ENCODE measurements at regions not wholly inside any gene's neighbourhood (a gene's known extent, or its start where the extent isn't known, plus 50 kb on each side); places are given as distances from the start of the nearest gene placed in this dataset.

DNA sequence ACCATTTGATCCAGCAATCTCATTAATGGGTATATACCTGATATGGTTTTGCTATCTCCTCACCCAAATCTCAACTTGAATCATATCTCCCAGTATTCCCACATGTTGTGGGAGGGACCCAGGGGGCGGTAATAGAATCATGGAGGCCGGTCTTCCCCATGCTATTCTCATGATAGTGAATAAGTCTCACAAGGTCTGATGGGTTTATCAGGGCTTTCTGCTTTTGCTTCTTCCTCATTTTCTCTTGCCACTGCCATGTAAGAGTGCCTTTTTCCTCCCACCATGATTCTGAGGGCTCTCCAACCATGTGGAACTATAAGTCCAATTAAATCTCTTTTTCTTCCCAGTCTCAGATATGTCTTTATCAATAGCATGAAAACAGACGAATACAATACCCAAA lies 74.5 kb upstream of the APC start:
- no peak for DNase-seq

DNA sequence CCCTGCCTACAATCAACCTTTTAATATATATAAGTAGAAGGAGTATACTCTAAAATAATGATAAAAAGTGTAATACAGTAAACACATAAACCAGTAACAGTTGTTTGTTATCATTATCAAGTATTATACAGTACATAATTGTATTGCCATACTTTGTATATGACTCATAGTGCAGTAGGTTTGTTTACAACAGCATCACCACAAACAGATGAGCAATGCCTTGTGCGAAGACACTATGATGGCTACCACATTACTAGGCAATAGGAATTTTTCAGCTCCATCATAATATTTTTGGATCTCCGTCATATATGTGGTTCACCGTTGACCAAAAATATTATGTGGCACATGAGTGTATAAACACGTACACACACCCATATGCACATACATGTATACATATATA lies 69.7 kb upstream of the APC start:
- no peak for DNase-seq

DNA sequence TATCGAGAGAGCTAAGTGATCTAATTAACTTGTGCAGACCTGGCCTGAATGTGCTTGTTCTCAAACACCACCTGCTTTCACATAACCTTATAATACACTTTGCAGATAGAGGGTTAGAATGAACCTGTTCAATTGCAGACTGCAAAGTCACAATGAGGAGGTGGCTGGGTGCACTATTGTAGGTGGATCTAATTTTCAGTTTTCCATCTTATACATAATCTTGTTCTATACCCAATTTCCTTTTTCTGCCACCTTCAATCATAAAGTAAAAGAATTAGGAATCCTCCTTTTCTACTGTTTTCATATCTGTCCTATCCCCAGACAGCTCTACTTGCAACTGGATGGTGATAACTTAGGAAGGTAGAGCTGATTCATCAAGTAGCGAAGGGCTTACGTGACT lies 68.8 kb upstream of the APC start:
- DNase-seq = no peak

DNA sequence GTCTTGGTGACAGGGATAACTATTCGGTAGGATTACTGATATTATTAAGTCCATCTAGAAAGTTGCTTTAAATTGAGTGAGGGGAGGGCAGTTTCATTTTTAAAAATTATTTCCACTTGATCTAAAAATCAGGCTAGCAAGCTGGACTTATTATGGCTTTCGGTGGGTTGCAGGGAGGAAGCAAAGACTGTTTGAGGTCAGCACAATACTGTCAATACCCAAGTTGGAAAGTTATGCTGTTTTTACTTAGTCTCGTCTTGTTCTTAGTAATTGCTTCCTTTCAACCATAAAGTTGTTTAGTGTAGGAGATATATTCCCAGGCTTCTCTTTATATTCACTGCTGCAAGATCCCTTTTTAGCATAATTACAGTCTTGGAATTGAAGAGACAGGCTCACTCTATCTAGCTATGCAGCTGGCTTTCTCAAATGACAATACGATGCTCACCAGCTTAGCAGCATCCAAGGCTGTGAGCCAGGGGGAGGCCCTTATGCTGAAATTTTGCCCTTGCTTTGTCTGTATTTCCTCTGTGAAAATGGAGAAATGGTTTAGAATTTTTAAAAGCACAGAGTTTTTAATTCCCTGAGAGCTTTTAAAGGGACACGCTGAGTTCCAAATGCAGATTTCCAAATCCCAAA lies 68.2 kb upstream of the APC start:
- no peak for DNase-seq

DNA sequence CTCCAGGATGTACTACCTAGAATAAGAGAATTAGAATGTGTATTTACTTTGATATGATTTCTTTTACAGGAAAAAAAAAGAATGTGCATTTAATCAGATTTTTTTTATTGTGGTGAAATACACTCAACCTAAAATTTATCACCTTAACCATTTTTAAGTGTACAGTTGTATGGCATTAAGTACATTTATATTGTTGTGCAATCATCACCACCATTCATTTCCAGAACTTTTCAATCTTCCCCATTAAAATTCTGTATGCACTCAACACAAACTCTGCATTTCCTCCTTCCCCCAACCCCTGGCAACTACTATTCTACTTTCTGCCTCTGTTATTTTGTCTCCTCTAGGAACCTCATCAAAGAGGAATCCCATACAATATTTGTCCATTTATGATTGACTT lies 66.0 kb upstream of the APC start:
- no peak for DNase-seq

DNA sequence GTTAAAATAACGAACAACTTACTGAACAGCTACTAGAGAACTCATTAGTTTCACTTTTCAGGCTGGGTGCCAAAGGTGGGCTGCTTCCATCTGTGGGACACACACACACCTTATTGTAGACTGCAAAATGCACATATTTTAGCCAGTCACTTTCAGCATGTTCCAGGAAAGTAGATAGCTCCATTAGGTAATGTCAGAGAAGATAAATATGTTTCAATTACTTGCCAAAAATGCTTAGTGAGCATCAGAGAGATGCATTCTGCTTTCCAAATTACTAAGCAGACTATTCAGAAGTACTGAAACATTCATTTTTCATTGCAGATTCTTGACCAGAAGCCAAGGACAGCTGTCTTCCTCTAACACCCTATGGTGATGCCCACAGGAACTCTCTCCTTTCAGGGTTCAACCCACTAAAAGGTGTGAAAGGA lies 56.2 kb upstream of the APC start:
- no peak for DNase-seq

DNA sequence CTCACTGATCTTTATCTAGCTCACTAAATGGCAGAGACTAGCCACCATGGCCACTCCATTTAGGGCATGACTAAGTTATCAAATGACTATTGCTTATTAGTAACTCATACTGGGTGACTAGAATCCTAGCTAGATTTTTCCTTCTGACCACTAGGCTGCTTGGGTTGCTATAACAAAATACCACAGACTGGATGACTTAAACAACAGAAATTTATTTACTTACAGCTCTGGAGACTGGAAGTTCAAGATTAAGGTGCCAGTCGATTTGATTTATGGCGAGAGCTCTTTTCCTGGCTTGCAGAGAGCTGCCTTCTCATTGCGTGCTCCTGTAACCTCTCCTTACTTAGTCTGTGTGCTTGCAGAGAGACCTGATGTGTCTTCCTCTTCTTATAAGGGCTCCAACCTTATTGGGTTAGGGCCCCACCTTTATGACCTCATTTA lies 55.0 kb upstream of the APC start:
- DNase-seq = no peak

DNA sequence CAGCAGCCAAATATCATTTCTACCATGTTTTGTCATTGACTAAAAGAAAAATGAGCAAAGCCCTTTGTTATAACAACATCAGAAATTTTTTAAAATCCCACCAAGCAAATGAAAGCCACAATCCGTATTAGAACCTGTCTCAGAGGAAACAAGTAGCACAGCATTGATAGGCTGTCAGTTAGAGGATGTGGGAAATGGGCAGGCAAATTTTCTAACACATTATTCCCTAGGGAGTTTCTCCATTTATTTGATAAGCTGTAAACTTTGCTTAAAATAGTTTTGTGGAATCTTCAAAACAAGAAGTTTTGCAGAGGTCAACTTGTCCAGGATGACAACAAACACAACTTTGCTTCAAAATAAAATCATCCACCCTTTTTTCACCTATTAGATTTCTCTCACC lies 53.6 kb upstream of the APC start:
- no peak for DNase-seq

DNA sequence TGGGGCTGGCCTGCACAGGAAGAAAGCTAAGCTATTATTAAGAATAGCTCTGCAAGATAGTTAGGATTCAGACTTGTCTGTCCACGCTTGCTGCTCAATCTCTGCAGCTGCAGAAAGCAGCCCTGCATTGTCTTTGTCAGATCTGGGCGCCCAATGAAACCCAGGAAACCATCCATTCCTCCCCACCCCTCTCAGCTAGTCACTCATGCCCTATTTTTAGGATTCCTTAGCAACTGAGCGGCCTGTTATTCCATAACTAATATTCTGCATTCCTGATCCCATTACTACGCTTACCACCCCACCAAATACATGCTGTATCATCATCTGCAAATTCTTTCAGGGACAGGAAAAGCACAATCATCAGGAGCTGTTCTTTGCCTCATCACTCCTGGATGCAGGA lies 52.9 kb upstream of the APC start:
- no peak for DNase-seq

DNA sequence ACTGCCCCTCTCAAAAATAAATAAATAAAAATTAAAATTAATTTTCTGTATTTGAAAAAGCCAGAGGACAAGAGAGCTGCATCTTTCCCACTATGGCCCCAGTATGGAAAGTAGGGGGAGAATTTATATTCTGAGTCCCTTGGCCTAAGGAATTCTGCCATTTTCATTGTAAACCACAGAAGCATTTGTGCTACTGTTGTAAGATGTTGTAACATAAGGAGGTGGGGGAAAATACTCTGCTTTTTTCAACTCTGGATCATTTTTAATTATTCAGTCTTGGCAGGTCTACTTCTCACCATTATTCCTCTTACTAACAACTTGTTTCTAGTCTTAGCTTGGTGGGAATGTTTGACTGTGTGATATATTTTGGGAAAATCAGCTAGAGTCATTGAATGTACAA lies 52.3 kb upstream of the APC start:
- no peak for DNase-seq

DNA sequence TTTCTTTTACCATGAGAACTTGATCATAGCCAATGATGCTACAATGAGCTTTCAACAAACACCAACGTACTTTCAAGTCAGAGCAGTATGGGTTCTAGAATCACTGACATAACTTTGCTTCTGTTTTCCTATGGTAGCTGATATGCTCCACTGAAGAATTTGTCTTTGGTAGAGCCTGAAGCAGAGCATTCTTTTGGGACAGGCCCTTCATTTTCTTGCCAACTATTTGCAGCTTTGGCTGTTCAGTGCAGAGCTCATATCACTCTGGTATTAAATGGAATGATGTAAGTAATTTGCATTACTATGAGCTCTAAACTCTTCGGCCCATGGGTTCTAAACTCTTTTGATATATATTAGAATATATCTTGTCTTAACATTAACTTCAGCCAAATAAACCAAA lies 51.8 kb upstream of the APC start:
- DNase-seq = no peak

DNA sequence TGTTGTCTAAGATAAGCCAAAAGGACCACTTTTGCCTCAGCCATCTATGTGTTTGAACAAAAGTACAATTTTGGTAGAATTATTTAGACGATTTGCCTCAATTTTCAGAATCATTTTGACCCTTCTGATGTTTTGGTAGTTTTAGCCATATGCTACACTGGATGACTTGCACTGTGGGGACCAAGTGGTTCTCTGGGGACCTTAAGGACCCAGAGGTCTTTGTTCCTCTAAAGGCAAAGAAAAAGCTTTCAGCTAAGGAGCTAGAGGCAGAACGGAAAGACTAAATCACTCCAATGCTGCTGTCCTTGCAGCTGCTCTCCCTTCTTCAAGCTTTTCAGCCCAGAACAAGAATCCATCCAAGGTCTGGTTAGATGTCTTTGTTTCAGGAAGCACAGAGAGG lies 51.0 kb upstream of the APC start:
- no peak for DNase-seq

DNA sequence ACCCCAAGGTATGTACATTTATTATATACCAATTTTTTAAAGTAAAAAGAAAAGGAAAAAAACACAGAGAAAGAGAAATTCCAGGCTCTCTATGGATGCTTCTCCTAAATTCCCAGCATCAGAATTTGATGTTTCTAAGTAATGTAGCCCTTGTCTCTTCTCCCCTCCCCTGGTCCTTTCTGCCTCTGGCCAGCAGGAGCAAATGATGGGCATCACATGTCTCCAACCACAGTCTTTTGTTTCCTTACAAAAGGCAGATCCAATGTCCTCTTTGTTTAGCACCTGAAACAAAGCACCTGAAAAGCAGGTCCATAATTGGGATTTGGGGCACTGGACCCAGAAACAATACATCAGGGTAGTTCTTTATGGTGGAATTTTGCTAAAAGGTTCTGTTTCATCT lies 50.4 kb upstream of the APC start:
- no peak for DNase-seq

All from CD4-positive, alpha-beta T cell treated with Interleukin-17A for 4 hours (primary cell).